ENCODE measurements at regions not wholly inside any gene's neighbourhood (a gene's known extent, or its start where the extent isn't known, plus 50 kb on each side); places are given as distances from the start of the nearest gene placed in this dataset.
"Not testable (repeated sequence)": the region's sequence is repeated elsewhere in the genome, so short reads cannot be mapped to it uniquely, and the experiment has no call there.

DNA sequence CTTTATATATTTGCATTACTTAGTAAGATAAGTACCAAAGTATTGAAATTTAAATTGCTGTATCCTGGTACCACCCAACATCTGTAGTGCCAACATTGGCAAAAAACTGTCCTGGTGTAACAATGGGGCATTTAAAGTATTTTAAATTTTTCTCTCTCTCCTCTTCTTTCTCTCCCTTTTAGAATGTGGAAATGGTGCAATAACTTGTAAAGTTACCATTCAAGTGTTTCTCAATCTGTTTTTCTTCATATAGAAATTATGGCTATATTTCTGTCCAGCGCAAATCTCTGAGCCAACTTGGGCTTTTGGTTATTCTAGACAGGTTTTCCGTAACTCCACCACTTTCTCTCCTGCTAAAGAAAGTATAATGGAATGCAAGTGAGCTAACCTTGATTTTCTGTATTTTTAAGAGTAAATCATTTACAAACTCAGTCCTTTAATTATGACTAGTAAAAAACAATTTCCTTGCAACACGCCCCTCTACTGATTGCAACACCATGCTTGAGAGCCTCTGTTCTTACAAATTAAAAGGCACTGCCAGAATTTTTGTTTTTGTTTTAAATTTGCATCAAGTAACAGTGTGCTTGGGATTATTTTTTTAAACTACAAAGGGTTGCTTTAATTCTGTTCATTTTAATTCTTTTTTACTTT is 324.2 kb upstream of the CITED2 start:
- no peak for DNase-seq (ENCODE audit: low read depth, low spot score)
- no peaks in the 10 kb centered on the region for H3K27me3 ChIP-seq (ENCODE audit: insufficient read depth, insufficient read length)
- no peaks in the 10 kb centered on the region for H3K36me3 ChIP-seq (ENCODE audit: insufficient read depth, insufficient read length, low read length)
- H3K4me1 ChIP-seq (ENCODE audit: insufficient read depth, insufficient read length): no peaks in the 10 kb centered on the region
- H3K9me3 ChIP-seq (ENCODE audit: insufficient read depth, low read length): no peaks in the 10 kb centered on the region
- no peak overlapping the region for H3K9ac ChIP-seq (ENCODE audit: insufficient read length, low read depth)
- TF ChIP-seq ZNF274 (IDR thresholded peaks at IDR 0.05; ENCODE audit: low read depth, low read length) (no peak), YY1 (IDR thresholded peaks at IDR 0.05; ENCODE audit: insufficient read depth, insufficient read length) (no peak), SUZ12 (IDR thresholded peaks at IDR 0.05; ENCODE audit: extremely low read depth, insufficient read depth, insufficient read length) (no peak)
- no peak overlapping the region for H3K4me3 ChIP-seq (ENCODE audit: insufficient read length, low read depth)

DNA sequence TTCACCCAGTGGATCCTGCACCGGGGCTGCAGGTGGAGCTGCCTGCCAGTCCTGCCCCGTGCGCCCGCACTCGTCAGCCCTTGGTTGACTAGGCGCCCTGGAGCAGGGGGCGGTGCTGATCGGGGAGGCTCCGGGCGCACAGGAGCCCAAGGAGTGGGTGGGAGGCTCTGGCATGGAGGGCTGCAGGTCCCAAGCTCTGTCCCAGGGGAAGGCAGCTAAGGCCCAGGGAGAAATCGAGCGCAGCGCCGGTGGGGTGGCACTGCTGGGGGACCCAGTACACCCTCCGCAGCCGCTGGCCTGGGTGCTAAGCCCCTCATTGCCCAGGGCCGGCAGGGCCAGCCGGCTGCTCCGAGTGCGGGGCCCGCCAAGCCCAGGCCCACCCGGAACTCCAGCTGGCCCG is 323.4 kb upstream of the CITED2 start:
- DNase-seq (ENCODE audit: low read depth, low spot score); H3K9me3 ChIP-seq (ENCODE audit: insufficient read depth, low read length); H3K4me3 ChIP-seq (ENCODE audit: insufficient read length, low read depth); H3K36me3 ChIP-seq (ENCODE audit: insufficient read depth, insufficient read length, low read length); H3K27me3 ChIP-seq (ENCODE audit: insufficient read depth, insufficient read length); H3K4me1 ChIP-seq (ENCODE audit: insufficient read depth, insufficient read length); H3K9ac ChIP-seq (ENCODE audit: insufficient read length, low read depth): not testable (repeated sequence)

DNA sequence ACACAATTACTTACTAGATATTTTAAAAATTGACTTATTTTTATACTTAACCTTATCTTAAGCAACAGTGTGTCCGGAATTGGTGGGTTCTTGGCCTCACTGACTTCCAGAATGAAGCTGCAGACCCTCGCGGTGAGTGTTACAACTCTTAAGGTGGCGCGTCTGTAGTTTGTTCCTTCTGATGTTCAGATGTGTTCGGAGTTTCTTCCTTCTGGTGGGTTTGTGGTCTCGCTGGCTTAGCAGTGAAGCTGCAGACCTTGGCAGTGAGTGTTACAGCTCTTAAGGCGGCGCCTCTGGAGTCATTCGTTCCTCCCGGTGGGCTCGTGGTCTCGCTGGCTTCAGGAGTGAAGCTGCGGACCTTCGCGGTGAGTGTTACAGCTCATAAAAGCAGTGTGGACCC is 322.5 kb upstream of the CITED2 start:
- H3K27me3 ChIP-seq (ENCODE audit: insufficient read depth, insufficient read length); H3K36me3 ChIP-seq (ENCODE audit: insufficient read depth, insufficient read length, low read length); H3K4me3 ChIP-seq (ENCODE audit: insufficient read length, low read depth); H3K9ac ChIP-seq (ENCODE audit: insufficient read length, low read depth); H3K9me3 ChIP-seq (ENCODE audit: insufficient read depth, low read length); H3K4me1 ChIP-seq (ENCODE audit: insufficient read depth, insufficient read length); DNase-seq (ENCODE audit: low read depth, low spot score): not testable (repeated sequence)

DNA sequence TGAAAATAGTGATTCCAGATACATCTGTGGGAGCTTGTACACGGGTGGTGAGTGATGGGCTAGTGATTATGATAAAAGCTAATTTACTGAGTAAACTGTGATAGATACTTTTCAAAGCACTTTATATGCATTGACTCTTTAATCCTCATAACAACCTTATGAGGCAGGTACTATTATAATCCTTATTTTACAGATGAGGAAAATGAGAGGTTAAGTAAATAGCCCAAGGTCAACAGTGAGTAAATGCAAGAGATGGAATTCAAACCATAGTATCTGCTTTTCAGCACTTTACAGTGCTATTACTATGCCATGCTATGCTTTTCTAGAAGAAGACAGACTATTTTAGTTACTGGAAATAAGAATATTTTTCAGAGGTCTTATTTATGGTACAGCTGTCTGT is 320.9 kb upstream of the CITED2 start:
- Histone ChIP-seq H3K36me3 (ENCODE audit: insufficient read depth, insufficient read length, low read length) (no peaks in the 10 kb centered on the region), H3K9ac (ENCODE audit: insufficient read length, low read depth) (no peak overlapping the region), H3K9me3 (ENCODE audit: insufficient read depth, low read length) (no peaks in the 10 kb centered on the region), H3K4me1 (ENCODE audit: insufficient read depth, insufficient read length) (no peaks in the 10 kb centered on the region), H3K4me3 (ENCODE audit: insufficient read length, low read depth) (no peak overlapping the region), H3K27me3 (ENCODE audit: insufficient read depth, insufficient read length) (no peaks in the 10 kb centered on the region)
- TF ChIP-seq SUZ12 (IDR thresholded peaks at IDR 0.05; ENCODE audit: extremely low read depth, insufficient read depth, insufficient read length): no peak
- TF ChIP-seq YY1 (IDR thresholded peaks at IDR 0.05; ENCODE audit: insufficient read depth, insufficient read length): no peak
- TF ChIP-seq ZNF274 (IDR thresholded peaks at IDR 0.05; ENCODE audit: low read depth, low read length): no peak
- no peak for DNase-seq (ENCODE audit: low read depth, low spot score)

DNA sequence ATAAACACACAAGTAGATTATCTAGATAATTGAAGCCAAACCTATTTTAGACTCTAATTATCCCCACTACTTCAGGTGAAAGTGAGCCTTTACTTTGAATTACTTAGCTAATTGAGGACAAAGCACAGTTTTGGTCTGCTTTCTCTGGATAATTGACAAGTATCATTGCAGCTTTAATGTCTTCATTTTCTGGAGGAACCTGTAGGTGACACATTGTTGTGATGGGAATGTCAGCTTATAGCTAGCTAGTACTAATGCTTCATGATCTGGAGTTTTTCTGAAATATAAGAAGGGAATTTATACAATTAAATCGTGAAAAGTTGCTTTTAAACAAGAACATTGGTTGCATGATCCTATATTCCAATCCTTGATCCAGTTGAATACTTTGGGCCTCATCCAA is 319.3 kb upstream of the CITED2 start:
- no peaks in the 10 kb centered on the region for H3K36me3 ChIP-seq (ENCODE audit: insufficient read depth, insufficient read length, low read length)
- H3K9me3 ChIP-seq (ENCODE audit: insufficient read depth, low read length): no peaks in the 10 kb centered on the region
- no peak overlapping the region for H3K4me3 ChIP-seq (ENCODE audit: insufficient read length, low read depth)
- H3K27me3 ChIP-seq (ENCODE audit: insufficient read depth, insufficient read length): no peaks in the 10 kb centered on the region
- TF ChIP-seq ZNF274 (IDR thresholded peaks at IDR 0.05; ENCODE audit: low read depth, low read length) (no peak), YY1 (IDR thresholded peaks at IDR 0.05; ENCODE audit: insufficient read depth, insufficient read length) (no peak), SUZ12 (IDR thresholded peaks at IDR 0.05; ENCODE audit: extremely low read depth, insufficient read depth, insufficient read length) (no peak)
- no peak overlapping the region for H3K9ac ChIP-seq (ENCODE audit: insufficient read length, low read depth)
- H3K4me1 ChIP-seq (ENCODE audit: insufficient read depth, insufficient read length): no peaks in the 10 kb centered on the region
- DNase-seq (ENCODE audit: low read depth, low spot score): no peak

DNA sequence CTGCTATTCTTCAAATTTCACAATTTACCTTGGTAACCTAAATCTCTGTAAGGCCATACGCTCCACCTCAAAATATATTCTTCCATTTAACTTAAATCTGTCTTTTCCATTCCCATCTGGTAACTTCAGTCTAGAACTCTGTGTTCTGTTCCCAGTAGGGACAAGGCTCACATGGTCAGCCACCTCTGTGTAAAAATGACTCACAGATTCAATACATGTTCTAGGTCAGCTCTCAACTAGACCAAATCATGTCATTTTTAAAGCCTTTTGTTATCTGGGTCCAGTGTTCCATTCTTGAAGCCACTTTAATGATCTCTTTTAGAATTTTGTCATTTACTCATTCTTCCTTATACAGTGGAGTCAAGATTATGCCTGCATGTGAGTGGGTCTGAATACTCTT is 315.6 kb upstream of the CITED2 start:
- Histone ChIP-seq H3K4me3 (ENCODE audit: insufficient read length, low read depth) (no peak overlapping the region), H3K36me3 (ENCODE audit: insufficient read depth, insufficient read length, low read length) (no peaks in the 10 kb centered on the region), H3K9me3 (ENCODE audit: insufficient read depth, low read length) (no peaks in the 10 kb centered on the region), H3K9ac (ENCODE audit: insufficient read length, low read depth) (no peak overlapping the region), H3K4me1 (ENCODE audit: insufficient read depth, insufficient read length) (no peaks in the 10 kb centered on the region), H3K27me3 (ENCODE audit: insufficient read depth, insufficient read length) (no peaks in the 10 kb centered on the region)
- TF ChIP-seq SUZ12 (IDR thresholded peaks at IDR 0.05; ENCODE audit: extremely low read depth, insufficient read depth, insufficient read length): no peak
- TF ChIP-seq ZNF274 (IDR thresholded peaks at IDR 0.05; ENCODE audit: low read depth, low read length): no peak
- TF ChIP-seq YY1 (IDR thresholded peaks at IDR 0.05; ENCODE audit: insufficient read depth, insufficient read length): no peak
- no peak for DNase-seq (ENCODE audit: low read depth, low spot score)

DNA sequence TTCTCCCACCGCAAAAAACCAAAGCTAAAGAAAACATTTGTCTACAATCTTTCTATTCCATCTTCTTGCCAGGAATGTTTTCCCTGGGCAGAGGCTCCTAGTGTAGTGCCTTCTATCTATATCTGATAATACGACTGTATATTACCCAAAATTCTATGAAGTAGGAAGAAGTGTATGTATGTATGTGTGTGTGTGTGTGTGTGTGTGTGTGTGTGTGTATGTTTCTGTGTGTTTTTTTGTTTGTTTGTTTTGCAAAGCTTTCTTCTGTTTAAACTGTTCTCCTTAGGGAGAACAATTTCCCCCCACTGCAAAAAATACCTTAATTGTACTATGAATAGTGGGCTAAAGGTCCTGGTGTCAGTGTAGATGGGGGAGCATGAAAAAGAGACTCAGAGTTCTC is 312.6 kb upstream of the CITED2 start:
- no peak for DNase-seq (ENCODE audit: low read depth, low spot score)
- Histone ChIP-seq H3K27me3 (ENCODE audit: insufficient read depth, insufficient read length) (no peaks in the 10 kb centered on the region), H3K4me3 (ENCODE audit: insufficient read length, low read depth) (no peak overlapping the region), H3K9ac (ENCODE audit: insufficient read length, low read depth) (no peak overlapping the region), H3K9me3 (ENCODE audit: insufficient read depth, low read length) (no peaks in the 10 kb centered on the region), H3K4me1 (ENCODE audit: insufficient read depth, insufficient read length) (no peaks in the 10 kb centered on the region), H3K36me3 (ENCODE audit: insufficient read depth, insufficient read length, low read length) (no peaks in the 10 kb centered on the region)
- TF ChIP-seq YY1 (IDR thresholded peaks at IDR 0.05; ENCODE audit: insufficient read depth, insufficient read length): no peak

DNA sequence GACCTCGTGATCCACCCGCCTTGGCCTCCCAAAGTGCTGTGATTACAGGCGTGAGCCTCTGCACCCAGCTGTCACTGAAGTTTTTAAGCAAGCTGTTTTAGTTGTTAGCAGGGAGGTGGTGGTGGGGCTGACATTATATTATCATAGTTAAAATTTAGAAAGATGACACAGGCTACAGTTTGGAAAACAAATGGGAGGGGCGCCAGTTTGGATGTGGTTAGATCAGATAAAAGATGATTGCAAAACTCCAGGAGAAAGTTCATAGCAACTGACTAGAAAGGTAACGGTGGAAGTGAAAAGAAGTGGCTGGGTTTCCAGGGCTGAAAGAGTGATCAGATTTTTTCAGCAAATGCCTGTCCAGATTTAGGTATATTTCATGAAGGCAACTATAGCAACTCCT is 311.9 kb upstream of the CITED2 start:
- no peak for DNase-seq (ENCODE audit: low read depth, low spot score)
- no peak overlapping the region for H3K9ac ChIP-seq (ENCODE audit: insufficient read length, low read depth)
- H3K4me3 ChIP-seq (ENCODE audit: insufficient read length, low read depth): no peak overlapping the region
- no peaks in the 10 kb centered on the region for H3K27me3 ChIP-seq (ENCODE audit: insufficient read depth, insufficient read length)
- H3K9me3 ChIP-seq (ENCODE audit: insufficient read depth, low read length): no peaks in the 10 kb centered on the region
- H3K36me3 ChIP-seq (ENCODE audit: insufficient read depth, insufficient read length, low read length): no peaks in the 10 kb centered on the region
- TF ChIP-seq SUZ12 (IDR thresholded peaks at IDR 0.05; ENCODE audit: extremely low read depth, insufficient read depth, insufficient read length): no peak
- no peak for TF ChIP-seq YY1 (IDR thresholded peaks at IDR 0.05; ENCODE audit: insufficient read depth, insufficient read length)
- TF ChIP-seq ZNF274 (IDR thresholded peaks at IDR 0.05; ENCODE audit: low read depth, low read length): no peak
- no peaks in the 10 kb centered on the region for H3K4me1 ChIP-seq (ENCODE audit: insufficient read depth, insufficient read length)
